ENCODE measurements at regions not wholly inside any gene's neighbourhood (a gene's known extent, or its start where the extent isn't known, plus 50 kb on each side); places are given as distances from the start of the nearest gene placed in this dataset.

- no peak for DNase-seq
These were observed 334.1 kb downstream of the SHANK2 start for GRCh38 chr11:70918242-70918641.

GRCh38 chr11:70921804-70922203 is 330.6 kb downstream of the SHANK2 start:
- no peak for DNase-seq

- DNase-seq, result no peak
These were observed 328.3 kb downstream of the SHANK2 start for GRCh38 chr11:70924108-70924507.

DNA sequence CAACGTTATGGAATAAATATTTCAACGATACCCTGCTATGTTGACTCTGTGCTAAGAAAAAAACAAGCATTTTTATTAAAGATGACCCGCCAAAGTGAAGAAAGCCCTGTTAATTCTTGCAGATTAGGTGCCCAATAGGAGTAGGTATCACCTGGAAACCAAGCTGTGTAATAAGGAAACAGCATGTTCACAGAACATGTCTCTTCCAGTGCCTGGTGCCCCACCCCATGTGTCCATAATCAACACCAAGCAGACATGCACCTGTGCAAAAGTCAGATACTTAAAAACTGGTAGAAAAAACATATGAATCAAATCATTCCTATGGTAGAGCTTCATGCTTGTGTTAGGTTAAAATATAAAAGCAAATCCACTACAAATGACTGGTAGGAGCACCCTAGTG is 327.1 kb downstream of the SHANK2 start:
- DNase-seq, result no peak

- no peak for DNase-seq
These were observed 325.7 kb downstream of the SHANK2 start for GRCh38 chr11:70926543-70927201.

DNA sequence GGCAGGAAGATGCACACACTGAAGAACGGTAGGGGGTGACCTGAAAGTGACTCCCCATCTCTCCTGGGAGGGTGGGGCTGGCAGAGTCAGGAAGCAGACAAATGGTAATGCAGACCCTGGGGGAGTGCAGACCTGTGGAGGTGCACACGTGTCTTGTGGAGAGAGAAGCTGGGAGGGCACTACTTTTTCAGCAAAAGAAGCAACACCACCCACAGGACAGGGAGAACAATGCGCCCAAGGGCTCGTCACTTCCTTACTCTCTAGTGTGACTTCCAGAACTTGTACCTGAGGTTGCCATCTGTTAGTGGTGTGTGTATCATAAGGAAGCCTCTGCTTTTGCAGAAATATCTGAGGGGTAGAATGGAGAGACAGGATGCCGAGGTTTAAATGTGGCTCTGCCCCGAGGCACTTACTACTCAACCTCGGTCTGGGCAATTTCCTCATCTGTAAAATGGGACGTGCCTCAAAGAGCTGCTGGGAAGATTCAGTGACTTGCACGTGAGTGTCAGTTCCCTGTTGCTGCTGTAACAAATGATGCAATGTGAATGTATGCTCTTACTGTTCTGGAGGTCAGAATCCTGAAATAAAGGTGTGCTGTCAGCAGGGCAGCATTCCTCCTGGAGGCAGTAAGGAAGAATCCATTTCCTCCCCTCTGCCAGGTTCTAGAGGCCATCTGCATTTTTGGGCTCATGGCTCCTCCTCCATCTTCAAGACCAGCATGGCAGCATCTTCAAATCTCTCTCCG is 323.4 kb downstream of the SHANK2 start:
- no peak for DNase-seq

- DNase-seq, result no peak
These were observed 322.2 kb downstream of the SHANK2 start for GRCh38 chr11:70930215-70930614.

- DNase-seq, result no peak
These were observed 320.9 kb downstream of the SHANK2 start for GRCh38 chr11:70931430-70931829.

DNA sequence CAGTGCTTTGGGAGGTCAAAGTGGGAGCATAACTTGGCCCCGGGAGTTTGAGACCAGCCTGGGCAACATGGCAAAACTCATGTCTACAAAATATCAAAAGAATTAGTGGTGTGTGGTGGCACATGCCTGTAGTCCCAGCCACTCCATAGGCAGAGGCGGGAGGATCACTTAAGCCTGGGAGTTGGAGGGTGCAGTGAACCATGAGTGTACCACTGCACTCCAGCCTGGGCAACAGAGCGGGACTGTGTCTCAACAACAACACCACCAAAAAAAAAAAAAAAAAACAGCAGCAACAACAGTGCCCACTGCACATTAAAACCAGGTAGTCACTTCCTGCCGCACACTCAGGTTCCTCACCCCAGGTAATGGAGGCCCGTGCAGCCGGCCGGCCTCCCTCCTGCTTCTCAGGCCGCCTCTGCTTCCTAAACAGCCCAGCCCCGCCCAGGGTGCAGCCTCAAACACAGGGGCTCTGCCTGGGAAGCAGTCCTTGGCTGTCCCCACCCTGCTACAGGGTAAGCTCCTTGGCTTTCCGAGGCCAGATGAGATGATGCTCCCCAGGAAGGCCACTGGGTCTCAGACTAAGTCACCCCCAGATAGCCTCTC is 318.3 kb downstream of the SHANK2 start:
- peak; percentile 31 for DNase-seq

DNA sequence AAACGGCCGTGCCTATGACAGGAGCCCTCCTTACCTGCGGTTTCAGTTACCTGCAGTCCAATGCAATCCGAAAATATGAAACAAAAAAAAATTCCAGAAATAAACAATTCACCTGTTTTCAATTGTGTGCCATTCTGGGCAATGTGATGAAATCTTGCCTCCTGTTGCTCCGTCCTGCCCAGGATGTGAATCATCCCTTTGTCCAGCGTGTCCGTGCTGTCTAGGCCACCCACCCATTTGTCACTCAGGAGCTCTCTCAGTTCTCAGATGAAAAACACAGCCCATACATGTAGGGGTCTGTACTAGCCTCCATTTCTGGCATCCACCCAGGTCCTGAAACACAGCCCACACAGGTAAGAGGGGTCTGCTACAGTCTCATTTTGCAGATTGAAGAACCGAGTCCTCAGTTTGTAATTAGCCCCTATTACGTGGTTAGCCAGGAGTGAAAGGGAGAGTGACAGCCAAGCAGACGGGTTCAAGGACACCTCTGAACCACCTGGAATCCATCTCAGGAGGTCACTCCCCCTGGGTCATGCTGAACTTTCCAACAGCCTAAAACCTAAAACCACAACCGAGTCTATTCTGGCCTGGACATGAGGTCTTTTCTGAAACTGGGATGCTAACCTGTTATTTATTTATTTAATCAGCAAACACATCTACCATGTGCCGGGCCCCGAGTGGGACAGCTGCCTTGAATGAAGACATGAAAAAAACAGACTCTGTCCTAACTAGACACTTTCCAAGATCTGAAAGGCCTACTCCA is 317.2 kb downstream of the SHANK2 start:
- no peak for DNase-seq

DNA sequence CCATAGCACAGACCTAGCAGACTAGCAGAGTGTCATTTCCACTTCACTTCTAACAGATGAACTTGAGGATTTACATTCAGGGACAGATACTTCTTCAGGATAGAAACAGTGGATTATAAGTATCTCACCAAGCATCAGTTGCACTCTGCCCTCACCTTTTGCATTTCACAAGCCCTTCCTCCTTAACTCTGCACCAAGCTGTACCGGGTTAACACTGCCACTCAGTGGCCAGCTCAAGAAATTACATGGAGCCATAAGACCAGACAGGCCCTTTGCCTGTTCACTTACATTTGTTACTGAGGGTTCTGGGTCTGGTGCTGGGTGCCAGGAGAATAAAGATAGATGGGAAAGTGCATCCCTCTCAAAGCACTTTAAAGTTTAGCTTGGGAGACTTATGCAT is 309.8 kb downstream of the SHANK2 start:
- DNase-seq, result no peak

- no peak for DNase-seq
These were observed 308.2 kb downstream of the SHANK2 start for GRCh38 chr11:70944141-70944540.

GRCh38 chr11:70944636-70945035 is 307.7 kb downstream of the SHANK2 start:
- no peak for DNase-seq

DNA sequence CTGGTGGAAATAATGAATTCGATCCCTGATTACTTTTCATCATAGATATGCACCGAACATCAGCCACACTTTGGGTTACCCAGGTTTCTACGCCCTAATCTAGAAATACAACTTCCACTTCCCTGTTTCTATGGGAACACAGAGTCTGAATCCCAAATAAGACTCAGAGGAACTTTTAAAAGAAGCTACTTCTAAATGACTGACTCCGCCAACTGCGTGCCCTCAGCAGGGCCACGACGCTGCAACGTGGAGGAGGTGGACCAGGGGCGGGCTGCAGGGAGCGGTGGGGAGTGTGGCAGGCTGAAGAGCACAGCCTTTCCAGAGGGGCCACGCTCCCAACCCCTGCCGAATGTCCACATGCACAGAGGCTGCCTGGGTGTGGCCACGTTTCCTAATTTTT is 304.0 kb downstream of the SHANK2 start:
- DNase-seq, result no peak

DNA sequence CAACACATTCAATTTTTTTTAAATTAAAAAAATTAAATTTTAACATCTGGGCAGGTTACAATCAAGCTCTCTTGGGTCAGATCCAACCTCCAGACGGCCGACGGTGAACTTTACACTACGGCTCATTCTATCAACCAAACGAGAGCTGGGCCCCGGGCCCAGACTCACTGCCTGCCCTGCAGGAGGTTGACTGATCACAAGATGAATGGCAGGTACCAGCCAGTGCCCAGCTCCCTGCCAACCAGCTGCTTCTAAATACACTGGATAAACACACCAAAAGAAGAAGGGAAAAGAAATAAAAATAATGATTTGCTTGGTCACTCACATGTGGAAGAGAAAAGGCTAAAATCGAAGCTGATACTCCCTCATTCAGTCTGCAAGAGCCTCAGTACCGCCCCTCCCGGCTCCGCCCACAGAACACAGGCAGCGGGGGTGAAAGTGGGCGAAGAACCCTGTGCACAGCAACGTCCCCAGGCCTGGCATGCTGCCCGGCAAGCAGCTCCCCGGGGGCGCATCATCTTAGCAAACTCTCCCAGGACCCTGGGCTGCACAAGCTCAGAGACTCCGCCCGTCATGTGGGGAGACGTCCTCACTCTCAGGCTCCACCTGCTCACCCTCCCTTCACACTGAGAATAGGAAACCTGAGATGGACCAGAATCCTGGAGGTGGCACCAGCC is 303.4 kb downstream of the SHANK2 start:
- DNase-seq, result peak; percentile 93

DNA sequence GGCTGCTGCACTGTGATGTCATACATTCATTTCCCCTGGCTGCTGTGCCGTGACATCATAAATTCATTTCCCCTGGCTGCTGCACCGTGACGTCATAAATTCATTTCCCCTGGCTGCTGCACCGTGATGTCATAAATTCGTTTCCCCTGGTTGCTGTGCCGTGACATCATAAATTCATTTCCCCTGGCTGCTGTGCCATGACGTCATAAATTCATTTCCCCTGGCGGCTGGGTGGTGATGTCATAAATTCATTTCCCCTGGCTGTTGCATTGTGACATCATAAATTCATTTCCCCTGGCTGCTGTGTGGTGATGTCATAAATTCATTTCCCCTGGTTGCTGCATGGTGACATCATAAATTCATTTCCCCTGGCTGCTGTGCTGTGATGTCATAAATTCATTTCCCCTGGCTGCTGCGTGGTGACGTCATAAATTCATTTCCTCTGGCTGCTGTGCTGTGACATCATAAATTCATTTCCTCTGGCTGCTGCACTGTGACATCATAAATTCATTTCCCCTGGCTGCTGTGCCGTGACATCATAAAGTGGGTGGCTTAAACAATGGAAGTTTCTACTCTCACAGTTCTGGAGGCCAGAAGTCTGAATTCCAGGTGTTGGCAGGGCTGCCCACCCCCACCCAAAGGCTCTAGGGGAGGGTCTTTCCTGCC is 301.1 kb downstream of the SHANK2 start:
- no peak for DNase-seq

- no peak for DNase-seq
These were observed 300.2 kb downstream of the SHANK2 start for GRCh38 chr11:70952191-70952590.

GRCh38 chr11:70953720-70954119 is 298.7 kb downstream of the SHANK2 start:
- DNase-seq, result no peak

- no peak for DNase-seq
These were observed 297.9 kb downstream of the SHANK2 start for GRCh38 chr11:70954471-70954870.
